ACHN (cell line): ENCODE measurements at regions not wholly inside any gene's neighbourhood (a gene's known extent, or its start where the extent isn't known, plus 50 kb on each side); places are given as distances from the start of the nearest gene placed in this dataset.
"Not testable (repeated sequence)": the region's sequence is repeated elsewhere in the genome, so short reads cannot be mapped to it uniquely, and the experiment has no call there.

Experiments used
- DNase-seq: peaks from one replicate; pipeline ENCODE4 v3.0.0-alpha.2; 2015
- in situ Hi-C: cut with HindIII; loops from 2 replicates; pipeline ENCODE4 v1.10.0; 2017; ENCODE audit warnings: low sequenced_read_pairs, low pct_ligation_motif_present, low pct_unique_long_range_greater_than_20kb

DNA sequence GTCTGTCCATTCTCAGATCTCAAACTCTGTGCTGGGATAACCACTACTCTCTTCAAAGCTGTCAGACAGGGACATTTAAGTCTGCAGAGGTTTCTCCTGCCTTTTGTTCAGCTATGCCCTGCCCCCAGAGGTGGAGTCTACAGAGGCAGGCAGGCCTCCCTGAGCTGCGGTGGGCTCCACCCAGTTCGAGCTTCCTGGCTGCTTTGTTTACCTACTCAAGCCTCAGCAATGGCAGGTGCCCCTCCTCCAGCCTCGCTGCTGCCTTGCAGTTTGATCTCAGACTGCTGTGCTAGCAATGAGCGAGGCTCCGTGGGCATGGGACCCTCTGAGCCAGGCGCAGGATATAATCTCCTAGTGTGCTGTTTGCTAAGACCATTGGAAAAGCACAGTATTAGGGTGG is 53.1 kb upstream of the HUNK start:
- in situ Hi-C loops, result not testable (repeated sequence)

GRCh38 chr21:31814356-31814755 is 58.5 kb upstream of the HUNK start:
- in situ Hi-C loops, DNase-seq: not testable (repeated sequence)

More for the DNA sequence above, 53.1 kb upstream of the HUNK start:
- not testable (repeated sequence) for DNase-seq

DNA sequence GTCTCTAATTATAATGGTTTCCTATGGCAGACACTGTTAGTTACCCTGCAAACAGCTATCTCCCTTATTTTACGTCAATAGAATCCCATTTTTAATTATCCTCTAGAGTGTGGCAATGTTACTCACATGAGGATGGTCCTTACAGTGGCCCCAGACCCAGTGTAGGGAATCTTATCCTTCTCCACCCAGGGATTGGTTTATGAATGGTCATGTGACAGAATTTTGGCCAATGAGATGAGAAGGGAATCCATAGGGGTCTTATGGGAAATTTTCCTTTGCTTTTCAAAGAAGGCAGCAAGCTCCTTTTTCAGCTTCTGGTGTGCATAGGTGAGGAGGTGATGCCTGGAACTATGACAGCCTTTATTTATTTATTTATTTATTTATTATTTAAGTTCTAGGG is 59.0 kb upstream of the HUNK start:
- in situ Hi-C loops, result no loop called here
- no peak for DNase-seq

DNA sequence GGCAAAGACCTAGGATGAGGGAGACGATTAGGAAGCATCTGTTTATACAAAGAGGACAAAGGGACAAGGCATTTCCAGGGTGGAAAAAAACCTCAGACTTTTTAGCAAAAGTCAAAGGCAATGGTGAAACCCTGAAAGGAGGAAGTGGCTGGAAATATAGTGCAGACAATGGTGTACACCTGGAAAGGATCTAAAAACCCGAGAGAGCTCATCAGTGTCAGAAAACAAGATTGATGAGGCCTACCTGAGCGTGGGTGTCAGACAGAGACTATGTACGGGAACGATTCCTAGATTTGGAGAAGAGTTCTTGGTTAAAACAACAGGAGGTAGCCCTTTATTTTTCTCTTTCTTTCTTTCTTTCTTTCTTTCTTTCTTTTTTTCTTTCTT is 68.8 kb upstream of the HUNK start:
- in situ Hi-C loops, result no loop called here
- DNase-seq, result no peak

DNA sequence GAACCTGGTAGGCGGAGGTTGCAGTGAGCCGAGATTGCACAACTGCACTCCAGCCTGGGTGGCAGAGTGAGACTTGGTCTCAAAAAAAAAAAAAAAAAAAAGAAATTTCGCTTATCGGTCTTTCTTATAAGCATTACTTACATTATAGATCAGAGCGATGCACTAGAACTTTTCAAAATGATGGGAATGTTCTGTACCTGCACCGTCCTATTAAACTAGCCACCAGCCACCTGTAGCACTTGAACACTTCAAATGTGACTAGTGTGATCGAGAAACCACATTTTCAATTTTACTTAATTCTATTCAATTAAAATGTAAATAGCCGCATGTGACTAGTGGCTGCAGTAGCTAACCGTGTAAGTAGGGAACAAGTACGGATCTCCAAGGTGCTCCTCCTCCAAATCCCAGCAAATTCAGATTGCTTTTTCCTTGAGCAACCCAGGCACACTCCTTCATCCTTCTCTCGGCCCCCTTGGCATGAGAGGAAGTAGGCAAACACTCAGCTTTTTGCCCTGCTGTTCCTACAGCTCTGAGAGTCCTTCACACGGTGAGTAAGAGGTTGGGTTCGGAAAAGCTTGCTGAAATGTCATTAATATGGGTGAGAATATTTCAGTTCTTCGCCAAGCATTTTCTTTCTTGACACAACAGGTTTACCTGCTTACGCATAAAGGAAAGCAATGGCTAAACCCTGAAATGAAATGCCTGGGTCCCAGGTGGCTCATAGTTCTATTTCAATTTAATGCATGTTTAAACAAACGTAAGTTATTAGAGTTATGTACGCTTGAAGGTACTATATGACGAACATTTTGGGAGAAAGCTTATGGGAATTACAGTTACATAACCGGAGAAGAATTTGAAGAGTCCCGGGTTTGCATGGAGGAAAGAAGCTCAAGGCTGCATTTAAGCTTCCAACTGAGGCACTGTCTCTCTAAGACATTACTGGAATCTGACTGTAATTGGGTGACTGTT is 69.5 kb upstream of the HUNK start:
- DNase-seq, result no peak
- in situ Hi-C loops, result no loop called here

GRCh38 chr21:31802331-31802730 is 70.4 kb upstream of the SCAF4 start:
- no peak for DNase-seq
- in situ Hi-C loops, result no loop called here

DNA sequence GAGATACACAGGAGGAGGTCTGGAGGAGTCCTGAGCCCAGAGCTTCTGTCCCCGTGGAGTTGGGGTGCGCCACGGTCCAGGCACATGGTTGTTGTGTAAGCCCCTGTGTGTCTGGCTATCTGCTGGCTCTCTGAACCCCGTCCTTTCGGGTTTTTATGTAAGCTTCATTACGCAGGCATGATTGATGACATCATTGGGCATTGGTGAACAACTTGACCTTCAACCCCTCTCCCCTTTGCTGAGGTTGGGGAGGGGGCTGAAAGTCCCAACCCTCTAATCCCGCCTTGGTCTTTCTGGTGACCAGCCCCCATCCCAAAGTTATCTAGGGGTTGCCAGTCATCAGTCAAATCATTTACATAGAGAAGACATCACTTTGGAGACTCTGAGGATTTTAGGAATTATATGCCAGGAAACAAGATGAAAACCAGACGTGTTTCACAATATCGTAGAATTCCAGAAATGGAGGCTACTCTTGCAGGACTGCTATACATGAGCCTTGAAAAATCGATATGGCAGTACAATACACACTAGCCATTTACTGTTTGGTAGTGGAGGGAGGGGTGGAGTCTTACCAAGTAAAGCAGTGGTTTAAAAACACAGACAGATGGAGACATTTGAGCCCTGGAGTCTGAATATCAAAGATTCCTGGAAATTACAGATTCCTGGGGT is 69.8 kb upstream of the SCAF4 start:
- in situ Hi-C loops, result no loop called here
- DNase-seq, result no peak

DNA sequence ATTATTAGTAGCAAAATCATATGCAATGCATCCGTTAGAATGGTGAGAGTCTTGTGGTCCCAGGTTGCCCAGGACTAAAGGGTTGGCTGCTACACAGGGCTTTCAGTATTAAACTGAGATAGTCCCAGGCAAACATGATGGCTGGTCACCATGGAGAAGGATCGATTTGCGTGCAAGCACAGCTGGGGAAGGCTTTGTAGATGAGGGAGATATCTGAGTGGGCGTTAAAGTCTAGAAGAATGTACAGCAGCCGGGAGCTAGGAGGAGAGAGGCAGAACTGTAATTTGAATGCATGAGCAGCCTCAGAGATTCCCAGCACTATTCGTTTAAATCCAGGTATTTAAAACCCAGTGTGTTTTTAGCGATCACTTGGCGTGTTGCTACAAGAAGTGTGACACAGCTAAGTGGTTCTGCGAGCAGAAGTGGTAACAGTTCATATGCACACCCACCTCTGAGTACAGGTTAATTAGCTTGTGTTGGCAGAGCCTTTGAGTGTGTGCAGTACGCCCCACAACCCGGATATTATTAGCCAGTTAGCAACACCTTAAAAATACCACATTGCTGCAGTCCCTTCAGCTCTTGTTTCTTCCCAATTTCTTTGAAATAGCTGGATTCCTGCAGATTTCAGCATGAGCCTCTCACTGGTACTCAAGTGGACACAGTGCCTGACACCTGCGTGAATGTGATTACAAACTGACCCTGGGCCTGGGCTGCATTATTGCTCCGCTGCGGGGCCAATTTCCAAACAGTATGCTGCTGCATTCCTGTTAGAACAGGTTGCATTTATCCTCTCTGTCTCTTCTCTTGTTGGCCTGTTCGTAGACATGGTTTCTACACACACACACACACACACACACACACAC is 67.2 kb upstream of the SCAF4 start:
- no peak for DNase-seq
- in situ Hi-C loops, result no loop called here

DNA sequence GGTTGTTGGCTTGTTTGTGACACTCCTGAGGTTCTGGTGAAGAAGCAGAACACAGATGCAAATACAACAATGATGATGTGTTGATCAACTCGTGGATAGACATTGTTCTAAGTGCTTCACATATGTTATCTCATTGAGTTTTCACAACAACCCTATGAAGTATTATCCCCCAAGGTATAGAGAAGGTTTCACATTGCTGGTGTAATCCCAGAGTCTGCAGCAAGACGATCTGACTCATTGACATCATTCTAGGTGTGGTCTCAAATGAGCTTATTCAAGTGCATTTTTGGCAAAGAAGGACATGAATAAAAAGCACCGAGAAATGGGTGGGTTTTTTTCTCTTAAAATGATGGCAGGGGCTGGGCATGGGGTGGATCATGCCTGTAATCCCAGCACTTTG is 64.1 kb upstream of the SCAF4 start:
- in situ Hi-C loops, result no loop called here
- no peak for DNase-seq

- DNase-seq, in situ Hi-C loops: not testable (repeated sequence)
Measured at GRCh38 chr21:31790420-31790819, 58.5 kb upstream of the SCAF4 start.

GRCh38 chr21:31788581-31788980 is 56.7 kb upstream of the SCAF4 start:
- no peak for DNase-seq
- in situ Hi-C loops, result no loop called here

GRCh38 chr21:31787691-31788090 is 55.8 kb upstream of the SCAF4 start:
- DNase-seq, in situ Hi-C loops: not testable (repeated sequence)

GRCh38 chr21:31786164-31786920 is 54.4 kb upstream of the SCAF4 start:
- in situ Hi-C loops, result no loop called here
- no peak for DNase-seq

GRCh38 chr21:31785237-31786163 is 53.6 kb upstream of the SCAF4 start:
- in situ Hi-C loops, result not testable (repeated sequence)

GRCh38 chr21:31781737-31782136 is 49.8 kb upstream of the SCAF4 start:
- DNase-seq, result peak; percentile 15
- in situ Hi-C loops, result no loop called here

More at GRCh38 chr21:31785237-31786163, 53.6 kb upstream of the SCAF4 start:
- peak; percentile 59 for DNase-seq
